HL-60/S4 (cell line): ENCODE measurements at regions not wholly inside any gene's neighbourhood (a gene's known extent, or its start where the extent isn't known, plus 50 kb on each side); places are given as distances from the start of the nearest gene placed in this dataset.
"Not testable (repeated sequence)": the region's sequence is repeated elsewhere in the genome, so short reads cannot be mapped to it uniquely, and the experiment has no call there.

ENCODE experiments used
- in situ Hi-C: fragments of 300-500 bp; cut with MboI; formaldehyde crosslinking; loops from 2 replicates; pipeline ENCODE4 v1.14.3; 2022; ENCODE audit warnings: low sequenced_read_pairs

DNA sequence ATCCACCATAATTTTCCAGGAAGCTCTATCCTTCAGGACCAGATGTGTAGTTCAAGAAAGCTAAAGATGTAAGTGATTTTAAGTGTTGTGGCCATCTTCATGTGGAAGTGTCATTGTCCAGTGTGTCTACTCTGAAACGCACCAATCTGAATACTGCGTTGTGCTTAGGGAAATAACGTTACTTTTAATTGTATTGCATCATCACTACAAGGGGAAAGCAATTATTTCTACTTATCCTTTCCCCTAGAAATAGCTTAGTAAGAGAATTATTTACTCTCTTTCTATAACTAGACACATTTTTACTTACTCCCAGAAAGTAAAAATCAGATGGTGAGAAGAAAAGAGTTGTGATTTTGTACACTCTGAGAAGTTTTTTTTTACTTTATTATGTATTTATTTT lies 102.4 kb upstream of the DLGAP1 start:
- in situ Hi-C loops, result no loop called here

GRCh38 chr18:4551001-4551360 lies 95.9 kb upstream of the DLGAP1 start:
- in situ Hi-C loops, result no loop called here

- in situ Hi-C loops, result no loop called here
Measured at GRCh38 chr18:4549164-4549872, 94.2 kb upstream of the DLGAP1 start.

DNA sequence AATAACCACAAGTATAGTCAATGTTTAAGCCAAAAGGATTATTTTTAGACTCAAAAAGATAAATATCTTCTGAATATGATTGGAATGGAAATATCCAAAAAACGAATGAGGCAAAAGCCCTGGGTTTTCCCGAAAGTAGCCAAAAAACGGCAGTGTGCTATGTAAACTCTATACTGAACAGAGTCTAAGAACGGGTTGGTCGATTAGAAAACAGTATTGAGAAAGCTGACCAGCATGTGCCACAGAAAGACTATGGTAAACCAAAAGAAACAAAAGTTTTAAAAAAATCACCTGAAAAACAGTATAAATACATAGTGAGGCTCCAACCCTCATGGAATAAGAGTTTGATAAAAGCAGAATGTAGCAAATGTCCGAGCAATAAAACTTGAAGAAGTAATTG lies 92.0 kb upstream of the DLGAP1 start:
- in situ Hi-C loops, result no loop called here

DNA sequence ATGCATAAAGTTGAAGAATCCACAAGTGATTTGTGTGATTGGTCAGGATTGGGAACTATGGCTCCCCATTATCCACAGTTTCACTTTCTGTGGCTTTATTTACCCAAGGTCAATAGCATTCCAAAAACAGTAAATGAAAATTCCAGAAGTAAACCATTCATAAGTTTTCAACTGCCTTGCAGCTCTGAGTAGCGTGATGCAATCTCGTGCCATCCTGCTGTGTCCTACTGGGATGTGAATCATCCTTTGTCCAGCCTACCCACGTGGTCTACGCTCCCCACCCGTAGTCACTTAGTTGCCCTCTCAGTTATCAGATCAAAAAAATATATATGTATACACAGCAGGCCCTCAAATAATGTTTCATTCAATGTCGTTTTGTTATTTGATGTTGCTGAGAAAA lies 89.0 kb upstream of the DLGAP1 start:
- in situ Hi-C loops, result no loop called here

GRCh38 chr18:4543711-4544110 lies 88.6 kb upstream of the DLGAP1 start:
- in situ Hi-C loops, result no loop called here

DNA sequence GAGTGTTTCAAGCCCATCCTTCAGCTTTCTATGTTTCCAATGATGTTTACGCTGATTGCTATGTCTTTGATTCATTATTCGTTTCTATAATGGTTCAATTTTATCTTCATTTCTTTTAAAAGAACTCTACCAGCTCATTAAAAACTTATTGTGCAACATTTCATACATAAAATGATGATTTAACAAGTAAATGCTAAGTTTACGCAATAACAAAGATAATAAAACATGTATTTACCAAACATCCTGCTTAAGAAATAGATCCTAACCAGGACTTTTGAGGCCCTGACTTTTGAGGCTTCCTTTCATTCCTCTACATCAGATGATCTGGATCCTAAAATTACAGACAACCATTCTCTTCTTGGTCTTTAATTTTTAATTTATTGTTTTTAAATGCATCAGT lies 86.5 kb upstream of the DLGAP1 start:
- in situ Hi-C loops, result no loop called here

- in situ Hi-C loops, result no loop called here
Measured at GRCh38 chr18:4536447-4536846, 81.3 kb upstream of the DLGAP1 start.

DNA sequence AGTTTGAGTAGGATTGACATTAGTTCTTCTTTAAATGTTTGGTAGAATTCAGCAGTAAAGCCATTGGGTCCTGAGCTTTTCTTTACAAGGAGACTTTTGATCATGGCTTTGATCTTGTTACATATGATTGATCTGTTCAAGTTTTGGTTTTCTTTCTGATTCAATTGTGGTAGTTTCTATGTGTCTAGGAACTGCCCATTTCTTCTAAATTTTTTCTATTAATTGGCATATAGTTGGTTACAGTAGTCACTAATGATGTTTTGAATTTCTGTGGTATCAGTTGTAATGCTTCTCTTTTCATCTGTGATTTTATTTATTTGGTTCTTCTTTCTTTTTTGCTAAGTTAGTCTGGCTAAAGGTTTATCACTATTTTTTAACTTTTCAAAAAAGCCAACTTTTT lies 73.3 kb upstream of the DLGAP1 start:
- in situ Hi-C loops, result no loop called here

- in situ Hi-C loops, result not testable (repeated sequence)
Measured at GRCh38 chr18:4527826-4528225, 72.7 kb upstream of the DLGAP1 start.

DNA sequence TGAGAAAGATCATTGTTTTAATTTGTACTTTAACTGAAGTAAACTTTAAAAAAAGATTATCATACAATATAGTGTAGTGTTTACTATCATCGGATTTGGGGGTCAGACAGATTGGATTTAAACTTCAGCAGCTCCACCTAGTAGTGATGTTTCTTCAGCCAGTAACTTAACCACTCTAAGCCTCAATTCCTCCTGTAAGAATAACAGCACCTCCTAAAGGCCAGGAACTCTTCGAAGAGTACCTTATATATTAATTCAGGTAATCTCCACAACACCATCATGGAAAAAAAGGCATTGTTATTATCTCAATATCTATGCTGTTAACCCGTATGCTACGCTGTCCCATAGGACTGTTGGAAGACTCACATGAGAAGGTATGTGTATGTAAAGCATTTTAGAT lies 69.0 kb upstream of the DLGAP1 start:
- in situ Hi-C loops, result no loop called here

DNA sequence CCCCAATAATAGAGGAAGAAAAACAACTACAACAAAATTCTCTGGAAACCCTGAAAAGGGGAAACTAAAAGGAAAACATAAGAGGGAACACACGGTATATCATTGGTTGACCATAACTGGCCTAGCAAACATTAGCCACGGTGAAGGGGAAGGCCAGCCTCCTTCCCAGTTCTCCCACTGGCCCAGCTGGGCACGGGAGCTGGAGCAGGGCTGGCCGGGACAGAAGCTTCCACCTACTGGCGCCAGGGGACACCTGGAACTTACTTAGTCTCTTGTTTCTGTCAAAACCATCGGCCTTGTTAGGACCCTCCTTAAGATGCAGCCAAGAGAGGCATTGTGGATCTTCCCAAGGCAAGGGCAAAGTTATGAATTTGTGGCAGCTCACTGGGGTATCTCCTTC lies 56.1 kb upstream of the DLGAP1 start:
- in situ Hi-C loops, result no loop called here

DNA sequence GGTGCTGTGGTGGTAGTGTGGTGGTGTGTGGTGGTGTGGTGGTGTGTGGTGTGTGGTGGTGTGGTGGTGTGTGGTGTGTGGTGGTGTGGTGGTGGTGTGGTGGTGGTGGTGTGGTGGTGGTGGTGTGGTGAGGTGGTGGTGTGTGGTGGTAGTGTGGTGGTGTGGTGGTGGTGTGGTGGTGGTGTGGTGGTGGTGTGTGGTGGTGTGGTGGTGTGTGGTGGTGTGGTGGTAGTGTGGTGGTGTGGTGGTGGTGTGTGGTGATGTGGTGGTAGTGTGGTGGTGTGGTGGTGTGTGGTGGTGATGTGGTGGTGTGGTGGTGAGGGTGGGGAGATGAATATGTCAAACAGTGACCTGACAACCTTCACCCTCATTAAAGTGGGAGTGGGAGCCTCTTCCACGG lies 55.6 kb upstream of the DLGAP1 start:
- in situ Hi-C loops, result no loop called here

DNA sequence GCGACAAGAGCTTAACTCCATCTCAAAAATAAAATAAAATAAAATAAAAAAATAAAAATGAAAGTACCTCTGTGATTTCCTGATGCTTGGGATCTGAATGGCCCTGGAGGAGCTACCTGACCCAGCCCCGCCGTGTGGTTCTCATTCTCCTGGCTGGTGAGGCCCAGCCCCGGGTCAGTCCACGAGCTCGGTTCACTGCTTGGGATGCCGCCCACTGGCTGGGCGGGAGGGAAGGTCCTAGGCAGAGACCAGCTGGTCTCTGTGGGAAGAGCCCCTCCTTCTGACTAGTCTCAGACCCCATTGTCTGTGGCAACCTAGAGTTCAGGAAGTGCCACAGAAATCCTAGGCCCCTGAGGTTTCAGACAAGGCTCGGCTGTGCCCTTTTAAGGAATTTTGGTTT lies 55.1 kb upstream of the DLGAP1 start:
- in situ Hi-C loops, result no loop called here
